KMS-11 (cell line): ENCODE measurements at regions not wholly inside any gene's neighbourhood (a gene's known extent, or its start where the extent isn't known, plus 50 kb on each side); places are given as distances from the start of the nearest gene placed in this dataset.
"Not testable (repeated sequence)": the region's sequence is repeated elsewhere in the genome, so short reads cannot be mapped to it uniquely, and the experiment has no call there.

ENCODE experiments used
- H2AFZ ChIP-seq: fragments of 200-600 bp; sonication (generic); 2 replicates; pipeline ENCODE4 v1.6.1; 2016; ENCODE audit warnings: antibody characterized with exemption, mixed run types, low read depth
- H3K27ac ChIP-seq: fragments of 200-600 bp; sonication (generic); 2 replicates; pipeline ENCODE4 v1.6.1; 2016; ENCODE audit warnings: mild to moderate bottlenecking, mixed run types
- H3K27me3 ChIP-seq: fragments of 200-600 bp; sonication (generic); 2 replicates; pipeline ENCODE4 v1.6.1; 2017; ENCODE audit warnings: mild to moderate bottlenecking, low read depth, mixed run types, moderate library complexity; ENCODE audit not compliant: insufficient read depth
- H3K36me3 ChIP-seq: fragments of 200-600 bp; sonication (generic); 2 replicates; pipeline ENCODE4 v1.6.1; 2017; ENCODE audit warnings: mild to moderate bottlenecking, mixed run types; ENCODE audit not compliant: insufficient read depth
- H3K4me1 ChIP-seq: fragments of 200-600 bp; sonication (generic); 2 replicates; pipeline ENCODE4 v1.6.1; 2016; ENCODE audit warnings: mild to moderate bottlenecking, low read depth, mixed run types; ENCODE audit not compliant: poor library complexity, severe bottlenecking
- H3K4me2 ChIP-seq: fragments of 200-600 bp; sonication (generic); 2 replicates; pipeline ENCODE4 v1.7.0; 2016; ENCODE audit warnings: mild to moderate bottlenecking, mixed run types
- H3K4me3 ChIP-seq: fragments of 200-600 bp; sonication (generic); IDR thresholded peaks from 2 replicates; pipeline ENCODE4 v1.6.1; 2017; ENCODE audit warnings: low read depth, low read length, mixed read lengths; ENCODE audit not compliant: insufficient read depth
- H3K79me2 ChIP-seq: fragments of 200-600 bp; sonication (generic); 2 replicates; pipeline ENCODE4 v1.6.1; 2016; ENCODE audit warnings: low read depth, mixed run types; ENCODE audit not compliant: insufficient read depth
- H3K9ac ChIP-seq: fragments of 200-600 bp; sonication (generic); 2 replicates; pipeline ENCODE4 v1.6.1; 2016; ENCODE audit warnings: mild to moderate bottlenecking, mixed run types
- H4K20me1 ChIP-seq: fragments of 200-600 bp; sonication (generic); 2 replicates; pipeline ENCODE4 v1.6.1; 2016; ENCODE audit warnings: mild to moderate bottlenecking, mixed run types; ENCODE audit not compliant: insufficient read depth

GRCh38 chr2:89537862-89538261 is 846.4 kb downstream of the RPIA start:
- not testable (repeated sequence) for H2AFZ ChIP-seq, H3K36me3 ChIP-seq, H3K79me2 ChIP-seq, H4K20me1 ChIP-seq, H3K27ac ChIP-seq, H3K4me1 ChIP-seq, H3K27me3 ChIP-seq, H3K4me2 ChIP-seq, H3K4me3 ChIP-seq, H3K9ac ChIP-seq

GRCh38 chr2:89544110-89544509 is 852.6 kb downstream of the RPIA start:
- H3K4me1 ChIP-seq, H3K4me2 ChIP-seq, H3K9ac ChIP-seq, H3K27ac ChIP-seq, H3K79me2 ChIP-seq, H3K4me3 ChIP-seq, H3K36me3 ChIP-seq, H3K27me3 ChIP-seq, H2AFZ ChIP-seq, H4K20me1 ChIP-seq: not testable (repeated sequence)

GRCh38 chr2:89579154-89579553 is 887.7 kb downstream of the RPIA start:
- H2AFZ ChIP-seq, H3K4me1 ChIP-seq, H3K79me2 ChIP-seq, H3K9ac ChIP-seq, H3K27ac ChIP-seq, H3K4me3 ChIP-seq, H4K20me1 ChIP-seq, H3K36me3 ChIP-seq, H3K4me2 ChIP-seq, H3K27me3 ChIP-seq: not testable (repeated sequence)

- H3K79me2 ChIP-seq, H4K20me1 ChIP-seq, H3K27me3 ChIP-seq, H3K9ac ChIP-seq, H3K36me3 ChIP-seq, H3K4me1 ChIP-seq, H3K27ac ChIP-seq, H3K4me2 ChIP-seq, H2AFZ ChIP-seq, H3K4me3 ChIP-seq: not testable (repeated sequence)
Observed at GRCh38 chr2:89582816-89583215, 891.3 kb downstream of the RPIA start.

GRCh38 chr2:89584046-89584445 is 892.6 kb downstream of the RPIA start:
- H3K4me3 ChIP-seq, H3K4me1 ChIP-seq, H4K20me1 ChIP-seq, H3K27ac ChIP-seq, H3K9ac ChIP-seq, H3K79me2 ChIP-seq, H3K36me3 ChIP-seq, H2AFZ ChIP-seq, H3K4me2 ChIP-seq, H3K27me3 ChIP-seq: not testable (repeated sequence)

GRCh38 chr2:89584868-89585557 is 893.5 kb downstream of the RPIA start:
- H3K79me2 ChIP-seq, H3K4me1 ChIP-seq, H3K27ac ChIP-seq, H3K27me3 ChIP-seq, H3K4me2 ChIP-seq, H2AFZ ChIP-seq, H3K36me3 ChIP-seq, H3K4me3 ChIP-seq, H4K20me1 ChIP-seq: not testable (repeated sequence)
- H3K9ac ChIP-seq, result peak overlapping the region; percentile 41; the same call in 1 of the 2 replicates

- Histone ChIP-seq H2AFZ (peak overlapping the region; percentile 64; the same call in 1 of the 2 replicates), H3K9ac (peak overlapping the region; percentile 41; the same call in 1 of the 2 replicates), H3K4me2 (peak overlapping the region; percentile 29; the same call in 1 of the 2 replicates)
- not testable (repeated sequence) for H4K20me1 ChIP-seq, H3K4me1 ChIP-seq, H3K27ac ChIP-seq, H3K4me3 ChIP-seq, H3K36me3 ChIP-seq, H3K27me3 ChIP-seq, H3K79me2 ChIP-seq
Observed at GRCh38 chr2:89585558-89585920, 894.1 kb downstream of the RPIA start.

- H3K27ac ChIP-seq, H3K4me1 ChIP-seq, H4K20me1 ChIP-seq, H3K9ac ChIP-seq, H2AFZ ChIP-seq, H3K79me2 ChIP-seq, H3K36me3 ChIP-seq, H3K4me3 ChIP-seq, H3K4me2 ChIP-seq, H3K27me3 ChIP-seq: not testable (repeated sequence)
Observed at GRCh38 chr2:89599843-89600242, 908.4 kb downstream of the RPIA start.

GRCh38 chr2:89606514-89606913 is 915.0 kb downstream of the RPIA start:
- not testable (repeated sequence) for H3K4me1 ChIP-seq, H3K9ac ChIP-seq, H3K27me3 ChIP-seq, H2AFZ ChIP-seq, H3K4me2 ChIP-seq, H4K20me1 ChIP-seq, H3K36me3 ChIP-seq, H3K4me3 ChIP-seq, H3K79me2 ChIP-seq, H3K27ac ChIP-seq

GRCh38 chr2:89610207-89610926 is 918.9 kb downstream of the RPIA start:
- not testable (repeated sequence) for H3K36me3 ChIP-seq, H3K4me1 ChIP-seq, H3K27ac ChIP-seq, H3K4me2 ChIP-seq, H3K79me2 ChIP-seq, H2AFZ ChIP-seq, H4K20me1 ChIP-seq, H3K4me3 ChIP-seq, H3K9ac ChIP-seq, H3K27me3 ChIP-seq
